Fibroblast of mammary gland (primary cell): ENCODE measurements at regions not wholly inside any gene's neighbourhood (a gene's known extent, or its start where the extent isn't known, plus 50 kb on each side); places are given as distances from the start of the nearest gene placed in this dataset.

Source experiments
- DNase-seq: peaks from one replicate; pipeline ENCODE4 v3.0.0-alpha.2; 2010; ENCODE audit warnings: low read depth
- H3K4me3 ChIP-seq: 2 replicates; pipeline ENCODE4 v1.5.1; 2011; ENCODE audit warnings: low read depth, mild to moderate bottlenecking, low read length, moderate library complexity; ENCODE audit not compliant: control insufficient read depth
- TF ChIP-seq, protein P1 (sequence below): conservative IDR thresholded peaks from 2 replicates; pipeline ENCODE4 v1.5.1; 2011; ENCODE audit warnings: low read depth, low read length, inconsistent platforms; ENCODE audit not compliant: control insufficient read depth, insufficient read depth

DNA sequence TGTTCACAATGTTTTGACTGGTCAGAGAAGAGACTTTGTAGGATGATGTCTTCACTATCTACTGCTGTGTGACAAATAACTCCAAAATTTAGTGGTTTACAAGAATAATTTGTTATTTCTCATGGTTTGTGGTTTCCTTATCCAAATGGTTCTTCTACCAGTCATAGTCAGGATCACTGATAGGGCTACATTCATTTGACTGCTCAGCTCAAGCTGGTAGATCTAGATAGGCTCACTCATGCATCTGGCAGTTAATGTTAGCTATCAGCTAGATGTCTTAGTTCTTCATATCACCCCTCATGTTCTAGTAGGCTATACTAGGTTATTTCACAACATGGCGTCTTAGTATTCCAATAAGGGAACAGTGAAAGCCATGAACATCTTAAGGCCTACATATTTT, 131.0 kb downstream of the ID4 start:
- H3K4me3 ChIP-seq = no peak overlapping the region
- DNase-seq = no peak
- TF ChIP-seq, protein P1, sequence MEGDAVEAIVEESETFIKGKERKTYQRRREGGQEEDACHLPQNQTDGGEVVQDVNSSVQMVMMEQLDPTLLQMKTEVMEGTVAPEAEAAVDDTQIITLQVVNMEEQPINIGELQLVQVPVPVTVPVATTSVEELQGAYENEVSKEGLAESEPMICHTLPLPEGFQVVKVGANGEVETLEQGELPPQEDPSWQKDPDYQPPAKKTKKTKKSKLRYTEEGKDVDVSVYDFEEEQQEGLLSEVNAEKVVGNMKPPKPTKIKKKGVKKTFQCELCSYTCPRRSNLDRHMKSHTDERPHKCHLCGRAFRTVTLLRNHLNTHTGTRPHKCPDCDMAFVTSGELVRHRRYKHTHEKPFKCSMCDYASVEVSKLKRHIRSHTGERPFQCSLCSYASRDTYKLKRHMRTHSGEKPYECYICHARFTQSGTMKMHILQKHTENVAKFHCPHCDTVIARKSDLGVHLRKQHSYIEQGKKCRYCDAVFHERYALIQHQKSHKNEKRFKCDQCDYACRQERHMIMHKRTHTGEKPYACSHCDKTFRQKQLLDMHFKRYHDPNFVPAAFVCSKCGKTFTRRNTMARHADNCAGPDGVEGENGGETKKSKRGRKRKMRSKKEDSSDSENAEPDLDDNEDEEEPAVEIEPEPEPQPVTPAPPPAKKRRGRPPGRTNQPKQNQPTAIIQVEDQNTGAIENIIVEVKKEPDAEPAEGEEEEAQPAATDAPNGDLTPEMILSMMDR = no peak

DNA sequence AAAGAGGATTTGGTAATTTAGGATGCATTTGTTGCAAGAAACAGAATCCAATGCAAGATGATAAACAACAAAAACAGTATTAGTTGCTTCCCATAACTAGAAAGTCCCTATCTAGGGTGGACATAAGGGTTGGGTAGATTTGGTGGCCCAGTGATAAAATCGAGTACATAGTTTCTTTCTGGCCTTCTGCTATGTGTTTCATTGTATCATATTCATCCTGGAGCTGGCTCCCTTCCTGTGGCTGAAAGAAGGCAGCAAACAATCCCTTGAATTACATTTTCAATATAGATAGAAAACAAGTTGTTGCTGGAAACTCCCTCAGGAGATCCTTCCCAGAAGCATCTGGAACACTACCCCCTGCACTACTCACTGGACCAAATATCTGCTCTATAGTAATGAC, 135.1 kb downstream of the ID4 start:
- TF ChIP-seq, protein P1 = no peak
- no peak for DNase-seq
- no peak overlapping the region for H3K4me3 ChIP-seq

DNA sequence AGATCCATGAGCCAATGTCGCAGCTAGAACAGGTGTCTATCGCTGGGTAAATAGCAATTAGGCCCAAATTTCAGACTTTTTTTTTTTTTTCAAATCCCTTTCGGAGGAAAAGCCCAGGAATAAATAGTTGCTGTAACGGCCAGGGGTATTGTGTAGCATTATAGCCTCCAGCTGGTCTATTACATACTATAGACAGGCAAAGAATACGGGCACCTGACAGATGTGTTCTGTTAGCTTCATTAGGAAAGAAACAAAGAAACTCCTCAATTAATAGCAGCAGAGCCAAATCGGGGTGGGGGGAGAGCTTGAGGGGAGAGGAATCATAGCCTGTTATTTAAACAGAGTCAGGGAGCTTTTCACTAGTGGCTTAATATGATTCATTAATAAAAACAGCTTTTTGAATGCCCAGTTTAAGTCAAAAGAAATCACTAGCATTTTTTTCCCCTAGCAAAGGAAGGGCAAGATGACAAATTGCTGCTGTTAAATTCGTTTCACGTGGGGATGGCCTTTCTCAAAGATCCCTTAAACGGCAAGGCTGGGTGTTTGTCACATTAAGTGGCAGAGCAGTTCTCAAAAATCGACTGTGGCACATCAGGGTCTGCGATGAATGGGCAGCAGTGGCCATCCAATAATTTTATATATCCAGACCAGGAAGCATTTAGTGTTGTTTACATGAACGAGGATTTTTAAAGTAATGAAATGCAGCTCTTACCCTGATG, 139.4 kb downstream of the ID4 start:
- TF ChIP-seq, protein P1 = no peak
- DNase-seq = no peak
- H3K4me3 ChIP-seq = no peak overlapping the region

DNA sequence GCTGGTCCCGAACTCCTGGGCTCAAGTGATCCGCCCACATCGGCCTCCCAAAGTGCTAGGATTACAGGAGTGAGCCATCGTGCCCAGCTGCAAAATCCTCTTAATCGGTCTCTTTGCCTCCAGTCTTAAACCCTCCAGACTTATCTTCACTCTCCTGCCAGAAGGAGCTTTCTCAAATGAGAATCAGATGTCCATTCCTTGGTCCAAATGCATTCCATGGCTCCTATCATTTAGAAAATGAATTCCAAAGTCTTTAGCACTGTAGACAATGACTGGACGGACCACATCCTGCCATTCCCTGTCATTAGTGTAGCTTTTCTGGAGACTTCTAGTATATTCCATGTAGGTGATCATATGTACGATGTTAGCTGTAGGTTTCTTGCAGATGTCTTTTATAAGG, 141.9 kb downstream of the ID4 start:
- no peak overlapping the region for H3K4me3 ChIP-seq
- TF ChIP-seq, protein P1 = no peak
- DNase-seq = peak; percentile 18

DNA sequence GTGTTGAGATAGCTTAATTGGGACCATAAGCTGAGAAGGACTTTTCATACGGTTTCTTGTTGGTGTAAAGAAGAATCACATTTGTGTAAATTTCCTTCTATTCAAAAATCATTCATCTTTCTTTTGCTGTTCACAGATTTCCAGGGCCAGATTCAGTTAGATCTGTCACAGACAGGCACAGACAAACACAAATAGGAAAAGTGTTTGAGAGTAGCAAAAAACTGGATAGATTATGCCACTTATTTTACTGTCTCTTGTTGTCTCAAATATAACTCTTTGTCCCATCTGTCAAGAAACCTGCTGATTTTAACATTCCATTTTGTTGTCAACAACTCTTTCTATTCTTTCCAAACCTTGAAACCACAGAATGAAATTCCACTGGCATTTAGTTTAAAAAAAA, 142.8 kb downstream of the ID4 start:
- H3K4me3 ChIP-seq = no peak overlapping the region
- DNase-seq = no peak
- TF ChIP-seq, protein P1 = no peak

DNA sequence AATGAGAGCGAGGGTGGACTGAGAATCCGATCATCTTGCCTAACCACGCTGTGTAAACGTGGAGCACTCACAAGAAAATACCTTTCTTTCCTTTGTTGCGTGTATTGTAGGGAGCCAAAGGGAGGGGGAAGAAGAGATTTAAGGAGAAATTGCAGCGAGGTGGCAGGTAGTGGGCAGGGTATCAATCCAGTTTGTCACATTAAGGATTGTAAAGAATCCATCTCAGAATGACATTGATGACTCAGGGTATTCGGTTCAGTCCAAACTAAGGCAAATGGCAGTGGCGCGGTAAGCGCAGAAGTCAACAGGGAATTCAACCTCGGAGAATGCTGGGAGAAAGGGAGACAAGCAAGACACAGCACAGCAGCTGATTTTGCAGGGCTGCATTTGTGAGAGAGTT, 146.2 kb downstream of the ID4 start:
- no peak for DNase-seq
- TF ChIP-seq, protein P1 = no peak
- no peak overlapping the region for H3K4me3 ChIP-seq
